Omental fat pad (tissue), 3 donors: ENCODE measurements at regions not wholly inside any gene's neighbourhood (a gene's known extent, or its start where the extent isn't known, plus 50 kb on each side); places are given as distances from the start of the nearest gene placed in this dataset.

Experiments used
- ATAC-seq: fragments of 150-250 bp; one replicate; pipeline ENCODE4 v1.9.1; 2016; ENCODE audit warnings: mild to moderate bottlenecking, moderate library complexity; ENCODE audit not compliant: low FRiP score
- DNase-seq: peaks from one replicate; pipeline ENCODE4 v3.0.0-alpha.2; 2019; ENCODE audit warnings: low spot score
- TF ChIP-seq, protein P1 (sequence below), 3 donors: fragments of 450-650 bp; IDR thresholded peaks; one replicate each; pipeline ENCODE4 v1.5.1; 2016 to 2017; ENCODE audit warnings: antibody characterized with exemption in 3 of 3, mild to moderate bottlenecking in 3 of 3, moderate library complexity in 2 of 3

- TF ChIP-seq, protein P1, sequence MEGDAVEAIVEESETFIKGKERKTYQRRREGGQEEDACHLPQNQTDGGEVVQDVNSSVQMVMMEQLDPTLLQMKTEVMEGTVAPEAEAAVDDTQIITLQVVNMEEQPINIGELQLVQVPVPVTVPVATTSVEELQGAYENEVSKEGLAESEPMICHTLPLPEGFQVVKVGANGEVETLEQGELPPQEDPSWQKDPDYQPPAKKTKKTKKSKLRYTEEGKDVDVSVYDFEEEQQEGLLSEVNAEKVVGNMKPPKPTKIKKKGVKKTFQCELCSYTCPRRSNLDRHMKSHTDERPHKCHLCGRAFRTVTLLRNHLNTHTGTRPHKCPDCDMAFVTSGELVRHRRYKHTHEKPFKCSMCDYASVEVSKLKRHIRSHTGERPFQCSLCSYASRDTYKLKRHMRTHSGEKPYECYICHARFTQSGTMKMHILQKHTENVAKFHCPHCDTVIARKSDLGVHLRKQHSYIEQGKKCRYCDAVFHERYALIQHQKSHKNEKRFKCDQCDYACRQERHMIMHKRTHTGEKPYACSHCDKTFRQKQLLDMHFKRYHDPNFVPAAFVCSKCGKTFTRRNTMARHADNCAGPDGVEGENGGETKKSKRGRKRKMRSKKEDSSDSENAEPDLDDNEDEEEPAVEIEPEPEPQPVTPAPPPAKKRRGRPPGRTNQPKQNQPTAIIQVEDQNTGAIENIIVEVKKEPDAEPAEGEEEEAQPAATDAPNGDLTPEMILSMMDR (IDR thresholded peaks at IDR 0.05) = no peak
- no peak for DNase-seq
- no peak for ATAC-seq
Observed at GRCh38 chr7:24411226-24411625, 127.2 kb downstream of the NPY start.

GRCh38 chr7:24417526-24418120, 133.6 kb downstream of the NPY start:
- TF ChIP-seq, protein P1 (IDR thresholded peaks at IDR 0.05) = no peak
- ATAC-seq (no peak), DNase-seq (no peak)

DNA sequence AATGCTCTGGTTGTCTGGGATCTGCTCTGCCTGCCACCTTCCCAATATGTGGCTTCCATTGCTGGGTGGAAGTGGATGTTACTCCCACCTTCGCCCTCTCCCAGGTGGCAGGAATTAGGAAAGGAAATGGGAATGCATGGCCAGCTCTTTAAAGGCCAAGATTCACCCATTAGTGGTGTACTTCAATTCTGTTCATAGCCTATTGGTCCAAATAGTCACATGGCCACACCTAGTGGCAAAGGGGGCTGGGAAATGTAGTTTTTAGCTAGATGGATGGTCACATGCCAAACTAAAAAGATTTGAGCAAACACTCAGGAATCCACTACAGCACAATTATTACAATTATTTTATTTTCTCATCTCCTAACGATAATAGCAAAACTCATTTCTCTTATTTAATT, 135.1 kb downstream of the NPY start:
- TF ChIP-seq, protein P1 (IDR thresholded peaks at IDR 0.05) = no peak
- DNase-seq (no peak), ATAC-seq (no peak)

- ATAC-seq = no peak
- TF ChIP-seq, protein P1 (IDR thresholded peaks at IDR 0.05) = no peak
- no peak for DNase-seq
Observed at GRCh38 chr7:24419511-24419910, 135.5 kb downstream of the NPY start.

DNA sequence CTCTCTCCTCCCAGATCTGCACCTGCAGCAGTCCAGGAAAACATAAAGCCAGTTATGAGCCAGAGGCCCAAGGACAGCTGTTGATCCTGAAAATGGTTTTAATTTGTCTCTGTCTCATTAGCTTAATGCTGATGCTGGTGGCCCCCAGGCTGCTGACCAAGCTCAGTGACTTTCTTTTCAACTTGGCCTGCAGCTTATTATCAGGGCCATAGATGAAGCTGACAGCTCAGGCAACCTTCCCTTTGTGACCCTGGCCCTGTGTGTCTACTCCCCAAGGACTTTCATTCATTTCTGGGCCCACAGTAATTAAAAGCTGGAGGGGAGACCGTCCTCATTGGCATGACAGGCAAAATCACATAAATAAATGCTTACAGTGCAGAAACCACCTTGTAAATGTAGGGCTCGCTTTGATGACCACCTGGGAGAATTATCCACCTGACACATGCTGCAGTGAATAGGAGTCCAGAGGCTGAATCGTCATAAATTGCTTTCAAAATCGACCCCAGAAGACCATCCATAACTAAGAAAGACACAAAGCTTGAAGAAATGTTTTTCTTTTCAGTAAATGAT, 138.5 kb downstream of the NPY start:
- no peak for DNase-seq
- no peak for ATAC-seq
- TF ChIP-seq, protein P1 (IDR thresholded peaks at IDR 0.05) = no peak

DNA sequence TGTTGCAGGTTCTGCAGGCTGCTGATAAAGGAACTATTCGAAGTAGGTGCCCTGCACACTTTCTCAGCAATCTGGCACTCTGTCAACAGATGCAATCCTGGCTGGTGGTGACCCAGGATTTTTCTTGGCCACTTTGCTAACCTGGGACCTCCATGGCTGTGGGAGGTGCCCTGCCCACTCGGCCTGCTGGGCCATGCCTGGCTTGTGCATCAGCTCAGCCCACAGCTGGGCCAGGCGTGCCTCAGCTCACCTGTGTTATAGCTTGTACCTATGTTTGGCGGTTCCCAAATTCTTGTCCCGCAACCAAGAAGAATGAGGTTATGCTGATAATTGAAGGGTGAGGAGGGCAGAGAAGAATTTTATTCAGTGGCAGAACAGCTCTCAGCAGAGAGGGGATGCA, 141.7 kb downstream of the NPY start:
- TF ChIP-seq, protein P1 (IDR thresholded peaks at IDR 0.05) = no peak
- no peak for ATAC-seq
- DNase-seq = no peak

DNA sequence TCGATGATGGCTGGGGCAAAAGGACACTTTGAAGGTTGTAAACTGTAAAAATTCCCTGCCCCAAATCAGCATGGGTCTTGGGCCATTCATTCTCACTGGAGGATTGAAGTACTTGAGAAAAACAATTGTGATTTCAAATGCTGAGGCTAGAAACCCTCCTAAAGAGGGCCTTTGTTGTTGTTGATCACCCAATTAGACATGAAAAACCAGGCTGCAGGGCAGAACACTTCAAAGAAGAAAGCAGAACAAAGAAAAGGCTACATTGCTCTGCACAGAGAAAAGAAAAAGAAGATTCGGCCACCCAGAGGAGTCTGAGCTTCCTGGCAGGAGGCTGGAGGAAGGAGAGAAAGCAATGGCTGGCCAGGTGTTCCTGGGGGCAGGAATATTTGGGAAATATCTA, 143.1 kb downstream of the NPY start:
- DNase-seq = no peak
- ATAC-seq = no peak
- TF ChIP-seq, protein P1 (IDR thresholded peaks at IDR 0.05) = no peak
